DOHH2 (cell line): ENCODE measurements at regions not wholly inside any gene's neighbourhood (a gene's known extent, or its start where the extent isn't known, plus 50 kb on each side); places are given as distances from the start of the nearest gene placed in this dataset.

Source experiments
- EZH2phosphoT487 ChIP-seq: fragments of 200-600 bp; sonication (generic); IDR thresholded peaks from 2 replicates; pipeline ENCODE4 v1.6.1; 2017; ENCODE audit warnings: borderline replicate concordance, mild to moderate bottlenecking, antibody characterized with exemption, low read length, moderate library complexity, mixed read lengths
- TF ChIP-seq, protein P1 (sequence below): fragments of 200-600 bp; sonication (generic); IDR thresholded peaks from one replicate; pipeline ENCODE4 v1.5.1; 2014; ENCODE audit warnings: antibody characterized with exemption, mild to moderate bottlenecking, low read depth, low read length; ENCODE audit not compliant: poor library complexity, severe bottlenecking

- TF ChIP-seq, protein P1, sequence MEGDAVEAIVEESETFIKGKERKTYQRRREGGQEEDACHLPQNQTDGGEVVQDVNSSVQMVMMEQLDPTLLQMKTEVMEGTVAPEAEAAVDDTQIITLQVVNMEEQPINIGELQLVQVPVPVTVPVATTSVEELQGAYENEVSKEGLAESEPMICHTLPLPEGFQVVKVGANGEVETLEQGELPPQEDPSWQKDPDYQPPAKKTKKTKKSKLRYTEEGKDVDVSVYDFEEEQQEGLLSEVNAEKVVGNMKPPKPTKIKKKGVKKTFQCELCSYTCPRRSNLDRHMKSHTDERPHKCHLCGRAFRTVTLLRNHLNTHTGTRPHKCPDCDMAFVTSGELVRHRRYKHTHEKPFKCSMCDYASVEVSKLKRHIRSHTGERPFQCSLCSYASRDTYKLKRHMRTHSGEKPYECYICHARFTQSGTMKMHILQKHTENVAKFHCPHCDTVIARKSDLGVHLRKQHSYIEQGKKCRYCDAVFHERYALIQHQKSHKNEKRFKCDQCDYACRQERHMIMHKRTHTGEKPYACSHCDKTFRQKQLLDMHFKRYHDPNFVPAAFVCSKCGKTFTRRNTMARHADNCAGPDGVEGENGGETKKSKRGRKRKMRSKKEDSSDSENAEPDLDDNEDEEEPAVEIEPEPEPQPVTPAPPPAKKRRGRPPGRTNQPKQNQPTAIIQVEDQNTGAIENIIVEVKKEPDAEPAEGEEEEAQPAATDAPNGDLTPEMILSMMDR: no peak
- no peak for TF ChIP-seq EZH2phosphoT487
Observed at GRCh38 chr7:21101541-21101940, 314.9 kb upstream of the SP8 start.
